NCI-H2029 treated with DMSO at 0.1 percent for 48 hours (cell line): ENCODE measurements at regions not wholly inside any gene's neighbourhood (a gene's known extent, or its start where the extent isn't known, plus 50 kb on each side); places are given as distances from the start of the nearest gene placed in this dataset.
"Not testable (repeated sequence)": the region's sequence is repeated elsewhere in the genome, so short reads cannot be mapped to it uniquely, and the experiment has no call there.

ENCODE experiments used
- DNase-seq: peaks from one replicate; lab custom pipeline; 2025; lab: John Stamatoyannopoulos, UW

GRCh38 chr16:85443531-85443930 lies 169.6 kb upstream of the GSE1 start:
- no peak for DNase-seq

DNA sequence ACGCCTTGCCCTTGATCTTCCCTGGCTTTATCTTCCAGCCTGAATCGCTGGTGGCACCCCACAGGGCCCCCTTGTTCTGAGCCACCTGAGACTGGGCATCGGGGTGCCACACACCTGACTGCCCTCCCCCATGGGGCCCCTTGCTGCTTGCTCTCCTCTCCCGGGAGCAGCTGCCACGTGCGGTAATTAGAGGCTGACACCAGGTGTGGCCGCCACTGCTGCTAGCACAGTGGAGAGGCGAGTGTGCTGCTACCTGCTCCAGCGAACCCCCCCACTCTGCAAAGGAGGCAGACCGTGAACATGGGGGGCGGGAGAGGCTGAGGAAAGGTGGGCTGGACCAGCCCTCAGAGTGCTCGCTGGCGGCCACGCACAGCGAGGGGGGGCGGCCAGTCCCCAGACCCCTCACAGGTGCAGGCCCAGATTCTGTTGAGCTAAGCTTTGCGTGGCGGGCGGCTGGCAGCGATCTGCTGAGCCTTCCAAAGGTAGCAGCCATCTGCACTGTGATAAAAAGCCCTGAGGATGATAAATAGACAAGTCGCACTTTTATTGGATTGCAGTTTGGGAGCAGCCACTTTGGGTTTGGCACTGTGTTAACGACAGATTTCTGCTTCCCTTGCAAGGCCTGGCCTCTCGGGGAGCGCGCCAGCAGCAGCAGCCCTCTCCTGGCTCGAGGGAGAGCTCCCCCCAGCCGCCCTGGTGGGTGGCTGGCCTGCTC lies 167.9 kb upstream of the GSE1 start:
- no peak for DNase-seq

- DNase-seq: no peak
These were observed 167.3 kb upstream of the GSE1 start for GRCh38 chr16:85445779-85446222.

DNA sequence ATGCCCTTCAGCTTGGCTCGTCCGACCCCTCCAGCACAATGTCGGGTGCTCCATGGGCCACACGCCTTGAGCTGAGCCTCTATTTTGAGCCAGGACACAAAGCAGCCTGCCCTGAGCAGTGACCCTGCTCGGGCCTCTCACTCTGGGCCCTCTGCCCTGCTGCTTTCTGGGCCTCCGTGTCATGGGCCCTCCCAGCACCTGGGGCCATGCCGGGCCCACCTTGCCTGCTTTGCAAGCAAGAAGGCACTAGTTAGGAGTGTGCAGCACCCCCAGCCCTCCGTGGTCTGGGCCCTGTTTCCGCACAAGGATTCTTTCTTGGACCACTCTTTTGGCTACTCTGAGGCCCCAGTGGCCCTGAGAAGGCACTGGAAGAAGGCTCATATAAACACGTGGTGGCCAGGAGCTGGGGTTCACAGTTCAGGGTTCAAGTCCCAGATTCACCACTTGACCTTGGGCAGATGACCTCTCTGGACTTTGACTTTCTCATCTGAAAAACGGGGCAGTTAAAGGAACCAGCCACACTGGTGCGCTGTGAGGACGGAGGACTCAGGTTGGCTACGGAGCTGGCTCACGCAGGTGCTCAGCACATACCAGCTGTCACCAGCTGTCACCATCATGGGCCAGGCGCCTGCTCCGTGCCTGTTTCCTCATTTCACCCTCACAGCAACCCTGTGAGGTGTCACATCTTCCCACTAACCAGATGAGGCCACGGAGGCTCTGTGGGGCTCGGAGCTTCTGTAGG lies 166.0 kb upstream of the GSE1 start:
- no peak for DNase-seq

DNA sequence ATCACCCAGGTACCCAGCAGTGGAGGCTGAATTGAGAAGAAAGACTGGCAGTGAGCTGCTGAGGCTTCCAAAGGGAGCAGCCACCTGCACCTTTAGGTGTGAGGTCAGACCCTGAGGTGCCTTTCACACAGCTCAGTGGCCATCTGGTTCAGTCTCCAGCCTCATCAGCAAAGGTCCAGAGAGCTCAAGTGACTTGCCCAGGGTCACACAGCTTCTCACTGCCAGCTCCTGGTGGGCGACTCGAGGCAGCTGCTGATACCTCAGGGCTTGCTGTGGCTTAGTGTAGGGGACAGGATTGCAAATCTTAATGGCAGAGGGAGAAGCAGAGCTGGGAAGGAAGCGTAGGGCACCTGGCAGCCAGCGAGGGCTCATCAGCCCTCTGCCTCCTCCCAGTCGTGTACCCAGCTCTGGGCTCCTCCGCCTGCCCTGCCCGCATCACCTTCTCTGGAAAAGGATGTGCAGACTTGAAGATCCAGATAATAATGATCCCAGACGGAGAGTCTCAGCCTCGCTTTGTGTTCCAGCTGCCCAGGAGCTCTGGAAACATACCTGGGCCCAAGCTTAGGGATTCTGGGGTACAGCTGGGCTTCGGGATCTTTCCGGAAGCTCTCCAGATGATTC lies 165.3 kb upstream of the GSE1 start:
- no peak for DNase-seq

DNA sequence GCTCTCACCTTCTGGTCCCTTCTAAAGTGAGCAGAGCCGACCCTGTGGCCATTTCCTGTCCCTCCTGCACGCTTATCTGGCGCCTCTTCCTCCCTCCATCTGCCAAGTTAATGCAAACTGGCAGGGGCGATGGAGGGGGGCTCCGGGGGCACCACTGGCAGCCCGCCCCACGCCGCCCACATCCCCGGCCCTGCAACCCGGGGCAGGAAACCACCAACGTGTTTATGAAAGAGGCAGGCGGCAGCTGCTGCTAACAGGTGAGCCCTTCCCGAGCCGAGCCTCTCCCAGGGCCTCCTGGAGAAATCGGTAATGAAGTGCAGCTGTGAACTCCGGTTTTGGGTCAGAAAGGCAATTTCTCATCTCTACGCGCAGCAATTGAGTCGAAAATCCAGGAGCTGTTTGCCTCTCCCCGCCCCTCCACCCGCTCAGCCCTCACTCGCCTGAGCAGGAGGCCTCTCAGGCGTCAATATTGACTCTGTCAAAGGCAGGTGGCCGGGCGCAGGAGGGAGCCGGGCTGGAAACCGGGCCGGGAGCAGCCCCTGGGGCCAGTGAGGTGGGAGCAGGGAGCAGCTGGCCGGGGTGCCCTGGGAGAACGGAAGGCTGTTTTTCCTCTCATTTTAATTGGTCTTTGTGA lies 164.4 kb upstream of the GSE1 start:
- peak; percentile 46 for DNase-seq

- DNase-seq: no peak
These were observed 163.8 kb upstream of the GSE1 start for GRCh38 chr16:85449191-85449884.

DNA sequence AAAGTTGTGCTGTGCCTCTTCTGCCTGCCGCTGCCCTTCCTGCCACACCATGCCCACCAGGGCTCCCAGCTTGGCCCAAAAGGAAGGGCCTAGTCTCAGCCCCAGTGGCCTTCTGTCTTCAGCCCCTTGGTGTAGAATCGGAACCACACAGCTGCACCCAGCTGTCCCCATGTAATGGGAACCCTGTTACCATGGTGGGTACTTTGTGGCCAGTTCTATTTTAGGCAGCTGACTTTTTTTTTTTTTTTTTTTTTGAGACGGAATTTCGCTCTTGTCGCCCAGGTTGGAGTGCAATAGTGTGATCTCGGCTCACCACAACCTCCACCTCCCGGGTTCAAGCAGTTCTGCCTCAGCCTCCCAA lies 163.3 kb upstream of the GSE1 start:
- no peak for DNase-seq

GRCh38 chr16:85451142-85451541 lies 162.0 kb upstream of the GSE1 start:
- not testable (repeated sequence) for DNase-seq

DNA sequence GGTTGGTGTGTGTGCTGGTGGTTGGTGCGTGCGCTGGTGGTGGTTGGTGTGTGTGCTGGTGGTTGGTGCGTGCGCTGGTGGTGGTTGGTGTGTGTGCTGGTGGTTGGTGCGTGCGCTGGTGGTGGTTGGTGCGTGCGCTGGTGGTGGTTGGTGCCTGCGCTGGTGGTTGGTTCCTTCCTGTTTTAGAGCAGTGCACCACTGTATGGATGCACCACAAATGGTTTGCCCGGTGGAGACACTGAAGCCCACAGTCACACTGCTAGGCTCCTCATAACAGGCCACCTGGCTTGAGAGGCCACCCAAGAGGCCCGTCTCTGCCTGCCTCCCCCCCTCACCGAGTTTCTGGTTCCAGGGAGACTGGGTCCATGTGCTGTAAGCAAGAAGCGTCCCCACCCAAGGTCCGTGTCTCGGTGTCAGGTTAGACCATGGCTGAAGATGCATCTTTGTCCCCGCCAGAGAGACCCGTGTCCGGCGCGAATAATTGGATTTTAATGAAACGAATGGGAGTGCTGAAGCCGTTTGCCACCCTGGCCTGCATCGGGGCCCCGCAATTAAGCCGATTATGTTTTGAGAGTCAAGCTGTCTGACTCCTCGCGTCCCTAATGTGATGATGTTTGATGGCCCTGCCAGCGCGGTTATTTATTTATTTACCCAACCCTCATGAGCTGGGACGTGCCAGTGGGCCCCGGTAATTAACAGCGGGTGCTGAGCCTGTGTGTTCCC lies 161.3 kb upstream of the GSE1 start:
- DNase-seq: no peak

- DNase-seq: no peak
These were observed 160.5 kb upstream of the GSE1 start for GRCh38 chr16:85452364-85453193.

DNA sequence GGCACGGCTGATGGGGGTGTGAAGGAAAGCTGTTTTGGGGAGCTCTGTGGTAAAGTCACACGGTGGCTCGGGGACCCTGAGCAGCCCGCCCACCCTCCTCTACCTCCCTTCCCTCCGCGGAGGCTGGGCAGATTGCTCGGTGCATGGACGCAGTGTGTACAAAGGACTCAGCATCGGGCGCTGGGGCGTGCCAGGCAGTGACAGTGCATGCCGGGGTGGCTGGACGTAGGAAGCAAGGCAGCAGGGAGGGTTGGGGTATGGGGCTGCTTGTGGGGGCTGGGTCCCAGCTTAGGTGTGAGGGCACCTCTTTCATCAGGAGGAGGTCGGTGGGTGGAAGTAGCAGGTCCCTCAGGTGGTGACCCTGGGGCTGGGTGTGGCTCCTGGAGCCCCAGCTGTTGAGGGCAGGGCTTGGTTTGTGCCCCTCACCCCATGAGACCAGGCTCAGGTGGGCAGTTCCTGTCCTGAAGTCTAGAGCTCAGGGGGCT lies 159.9 kb upstream of the GSE1 start:
- no peak for DNase-seq

DNA sequence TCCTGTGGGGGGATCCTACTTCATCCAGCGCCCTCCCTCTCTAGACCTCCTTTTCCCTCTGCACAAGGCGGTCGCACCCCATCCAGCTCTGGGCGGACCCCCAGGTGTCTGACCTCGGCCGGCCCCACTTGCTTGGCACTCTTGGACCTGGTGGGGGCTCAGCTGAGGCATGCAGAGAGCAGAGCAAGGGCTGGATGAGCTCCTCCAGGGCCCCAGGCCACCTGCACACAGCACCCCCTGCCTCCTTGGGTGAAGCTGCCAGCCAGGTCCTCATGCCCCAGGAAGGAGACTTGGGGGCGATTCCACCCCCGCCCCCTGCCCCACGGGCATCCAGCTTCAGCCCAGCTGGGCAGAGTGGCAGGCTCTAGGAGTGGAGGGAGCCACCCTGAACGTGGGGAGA lies 159.4 kb upstream of the GSE1 start:
- DNase-seq: no peak

DNA sequence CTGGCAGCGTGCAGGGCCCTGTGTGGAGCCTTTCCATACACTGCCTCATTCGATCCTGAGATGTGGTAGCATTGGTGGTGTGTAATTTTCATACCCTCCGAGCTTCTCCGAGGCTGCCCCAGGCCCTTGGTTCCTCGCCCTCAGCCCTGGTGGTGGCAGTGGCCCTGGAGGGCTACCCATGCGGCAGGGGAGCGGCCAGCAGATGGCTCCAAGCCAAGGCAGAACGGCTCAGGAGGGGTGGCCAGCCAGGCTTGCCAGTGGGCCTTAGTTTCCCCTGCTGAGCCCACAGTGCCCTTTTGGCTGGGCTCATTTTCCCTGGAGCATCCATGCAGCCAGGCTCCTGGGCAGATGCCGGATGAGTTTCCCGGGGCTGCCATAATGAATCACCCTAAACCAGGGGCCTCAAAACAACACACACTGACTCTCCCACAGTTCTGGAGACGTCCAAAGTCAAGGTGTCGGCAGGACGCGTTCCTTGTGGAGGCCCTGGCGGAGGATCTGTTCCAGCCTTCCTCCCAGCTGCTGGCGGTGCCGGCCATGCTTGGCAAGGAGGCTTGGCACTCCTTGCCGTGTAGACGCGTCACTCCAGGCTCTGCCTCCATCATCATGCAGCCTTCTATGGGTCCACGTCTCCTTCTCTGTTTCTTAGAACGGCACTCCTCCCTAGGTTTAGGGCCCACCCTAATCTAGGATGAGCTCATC lies 158.8 kb upstream of the GSE1 start:
- no peak for DNase-seq

DNA sequence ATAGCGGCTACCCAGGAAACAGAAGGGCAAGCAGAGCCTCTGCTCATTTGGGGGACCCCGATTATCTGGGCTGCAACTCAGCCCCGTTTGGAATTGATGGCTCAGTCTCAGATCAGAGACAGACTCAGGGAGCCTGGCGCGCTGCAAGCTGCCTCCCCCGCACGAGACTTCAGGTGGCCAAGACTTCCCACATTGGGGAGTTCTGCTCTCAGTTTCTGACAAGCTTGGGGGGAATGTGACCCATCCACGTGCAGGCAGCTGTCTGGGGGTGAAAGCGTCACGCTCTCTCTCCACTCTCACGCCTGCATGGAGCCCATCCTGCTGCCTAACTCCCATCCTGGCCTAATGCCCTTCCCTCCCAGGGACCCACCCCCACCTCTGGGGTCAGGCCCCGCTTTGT lies 157.6 kb upstream of the GSE1 start:
- DNase-seq: no peak

DNA sequence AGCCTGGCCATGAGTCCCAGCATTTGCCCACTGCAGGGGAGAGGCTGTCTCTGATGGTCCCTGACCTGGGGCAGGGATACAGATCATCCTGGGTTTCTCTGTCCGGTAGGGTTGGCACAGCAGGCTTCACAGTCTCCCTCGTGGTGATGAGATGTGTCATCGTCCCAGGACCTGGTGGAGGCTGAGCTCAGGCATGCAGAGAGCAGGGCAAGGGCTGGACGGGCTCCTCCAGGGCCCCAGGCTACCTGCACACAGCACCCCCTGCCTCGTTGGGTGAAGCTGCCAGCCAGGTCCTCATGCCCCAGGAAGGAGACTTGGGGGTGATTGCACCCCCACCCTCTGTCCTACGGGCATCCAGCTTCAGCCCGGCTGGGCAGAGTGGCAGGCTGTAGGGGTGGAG lies 155.8 kb upstream of the GSE1 start:
- no peak for DNase-seq

DNA sequence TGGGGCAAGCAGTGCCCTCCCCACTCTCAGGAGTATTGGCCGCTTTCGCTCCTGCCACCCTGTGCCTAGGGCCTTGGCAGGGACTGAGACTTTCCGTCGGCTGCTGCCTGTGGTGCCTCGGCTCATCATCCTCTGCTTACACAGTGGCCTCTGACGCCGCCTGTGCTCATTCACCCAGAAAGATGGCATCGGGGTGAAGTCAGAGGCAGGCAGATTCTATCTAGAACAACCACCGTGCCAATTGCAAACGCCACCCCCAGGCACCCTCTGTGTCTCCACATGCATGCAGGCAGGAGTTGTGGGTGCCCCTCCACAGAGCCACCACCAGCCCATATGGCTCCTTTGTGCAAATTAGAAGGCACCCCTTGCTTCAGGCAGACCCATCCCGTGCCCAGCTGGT lies 154.2 kb upstream of the GSE1 start:
- no peak for DNase-seq

DNA sequence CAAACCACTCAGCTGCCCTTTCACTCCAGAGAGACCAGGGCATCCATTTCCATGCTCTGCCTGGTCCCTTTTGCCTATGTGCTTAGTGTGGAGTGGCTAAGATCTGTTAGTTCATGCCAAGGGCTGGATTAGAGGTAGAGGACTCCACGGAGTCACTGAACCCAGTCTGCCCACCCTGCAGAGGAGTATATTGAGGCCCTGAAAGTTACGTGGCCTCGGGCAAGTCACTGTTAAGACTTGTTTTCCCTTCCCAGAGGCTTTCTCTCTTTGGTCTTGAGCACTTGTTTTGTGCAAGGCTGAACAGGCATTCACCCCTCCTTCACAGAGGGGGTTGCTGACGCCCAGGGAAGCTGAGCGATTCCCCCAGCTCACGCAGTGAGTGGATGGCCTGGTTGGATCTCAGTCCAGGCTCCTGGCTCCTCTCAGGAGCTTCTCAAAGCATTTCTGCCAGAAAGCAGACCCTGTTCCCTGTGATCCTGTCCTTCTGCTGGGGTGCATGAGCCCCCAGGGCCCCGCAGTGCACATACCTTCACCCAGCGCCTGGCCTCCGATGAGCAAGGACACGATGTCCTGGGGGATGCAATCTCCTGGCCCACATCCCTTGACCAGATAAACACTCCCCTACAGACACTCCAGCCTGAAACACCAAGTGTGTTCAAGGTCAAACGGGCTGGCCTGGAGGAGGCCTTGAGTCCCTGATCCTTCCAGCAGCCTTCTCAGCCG lies 153.4 kb upstream of the GSE1 start:
- DNase-seq: no peak
